HS-27A (cell line): ENCODE measurements at regions not wholly inside any gene's neighbourhood (a gene's known extent, or its start where the extent isn't known, plus 50 kb on each side); places are given as distances from the start of the nearest gene placed in this dataset.

Experiments used
- DNase-seq: peaks from one replicate; pipeline ENCODE4 v3.0.0-alpha.2; 2012; ENCODE audit warnings: low read depth, missing footprints

DNA sequence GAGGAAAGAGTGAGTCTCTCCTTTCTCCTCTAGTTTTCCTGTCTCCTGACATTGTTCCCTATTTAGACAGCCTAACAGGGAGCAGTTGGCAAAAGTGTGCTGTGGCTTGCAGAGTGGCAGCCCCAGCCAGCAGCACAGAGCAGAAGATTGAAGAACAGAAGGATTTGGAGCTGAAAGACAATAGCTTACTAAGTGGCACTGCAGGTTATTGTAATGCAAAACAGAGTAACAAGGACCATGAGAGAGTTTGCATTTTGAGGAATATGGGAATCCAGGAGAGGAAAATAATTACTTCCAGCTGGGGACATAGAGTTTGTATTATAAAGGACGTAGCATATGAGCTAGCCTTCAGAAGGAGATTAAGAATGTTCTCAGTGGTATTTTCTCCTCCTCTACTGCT lies 342.4 kb downstream of the AKAIN1 start:
- no peak for DNase-seq

DNA sequence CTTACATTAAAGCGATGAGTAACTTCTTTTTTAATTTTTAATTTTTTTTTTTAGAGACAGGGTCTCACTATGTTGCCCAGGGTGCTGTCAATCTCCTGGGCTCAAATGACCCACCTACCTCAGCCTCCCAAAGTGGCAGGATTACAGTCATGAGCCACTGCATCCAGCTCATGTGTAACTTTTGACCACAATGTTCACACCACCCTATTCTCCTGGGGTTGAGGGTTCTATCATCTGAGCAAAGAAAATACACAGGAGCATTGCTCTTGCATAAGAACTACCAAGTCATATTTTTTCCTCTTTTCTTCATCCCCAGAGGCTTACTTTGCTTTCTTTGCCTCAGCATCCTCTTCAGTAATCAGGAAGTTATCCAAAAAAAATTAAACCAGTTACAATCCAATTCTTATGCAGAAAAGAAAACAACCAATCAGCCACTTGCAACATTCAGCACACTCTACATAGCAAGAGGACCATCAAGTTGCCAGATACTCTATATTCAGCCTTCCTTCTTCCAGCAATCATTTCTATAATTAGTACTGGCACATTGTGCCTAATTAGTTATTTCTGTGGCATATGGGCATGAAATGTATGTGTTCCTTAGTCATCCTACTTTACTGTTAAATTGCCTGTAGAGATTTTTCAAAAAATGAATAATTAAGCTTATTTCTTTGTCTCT lies 345.6 kb downstream of the AKAIN1 start:
- no peak for DNase-seq

DNA sequence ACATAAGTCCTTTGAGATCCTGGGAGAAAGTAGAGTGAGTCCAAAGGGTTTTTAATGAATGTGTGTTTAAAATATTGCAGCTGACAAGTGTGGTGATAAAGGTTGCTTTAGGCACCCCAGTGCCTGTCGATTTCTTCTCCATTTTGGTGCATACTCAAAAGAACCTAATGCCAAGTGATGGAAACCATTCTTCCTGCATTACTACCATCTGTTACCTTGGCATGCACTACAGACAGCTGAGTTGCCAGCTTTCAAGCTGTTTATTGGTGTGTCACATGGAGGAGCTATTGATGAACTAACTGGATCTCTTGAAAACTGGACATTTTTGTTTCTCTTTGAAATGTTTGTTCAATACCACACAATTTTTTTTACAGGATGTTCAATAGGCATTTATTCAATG lies 350.0 kb downstream of the AKAIN1 start:
- DNase-seq, result no peak

DNA sequence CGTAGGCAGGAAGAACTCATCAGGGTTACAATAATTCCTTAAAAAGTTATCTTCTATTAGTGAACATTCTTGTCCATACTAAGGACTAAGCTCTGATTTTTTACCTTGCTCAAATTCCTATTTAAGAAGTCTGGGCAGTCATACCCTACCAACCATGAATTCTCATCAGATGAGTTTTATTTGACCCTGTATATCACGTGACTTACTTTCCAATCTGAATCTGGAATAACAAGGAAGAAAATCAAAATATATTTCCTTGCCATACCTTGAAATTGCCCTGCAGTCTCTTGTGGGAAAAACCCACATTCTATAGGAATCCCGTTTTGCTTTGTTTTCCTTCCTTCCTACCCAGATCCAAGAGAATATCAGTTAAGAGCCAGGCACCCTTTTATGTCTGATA lies 352.7 kb downstream of the AKAIN1 start:
- DNase-seq, result no peak

DNA sequence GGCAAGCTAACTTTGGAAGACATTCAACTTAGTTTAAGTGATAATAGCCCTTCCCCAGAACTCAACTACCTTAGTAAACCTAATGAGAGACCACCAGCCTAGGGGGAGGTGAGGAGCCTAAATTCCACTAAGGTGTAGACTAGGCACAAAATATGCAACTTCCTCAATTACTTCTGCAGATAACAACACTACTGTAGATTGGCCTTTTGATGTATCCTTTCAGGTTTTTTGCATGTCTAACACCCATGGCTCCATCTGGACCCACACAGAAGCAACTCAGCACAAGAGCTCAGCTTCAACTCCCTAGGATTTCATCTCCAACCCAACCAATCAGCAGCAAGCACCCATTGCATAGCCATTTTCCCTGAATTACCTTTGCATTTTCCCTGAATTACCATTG lies 353.3 kb downstream of the AKAIN1 start:
- no peak for DNase-seq

DNA sequence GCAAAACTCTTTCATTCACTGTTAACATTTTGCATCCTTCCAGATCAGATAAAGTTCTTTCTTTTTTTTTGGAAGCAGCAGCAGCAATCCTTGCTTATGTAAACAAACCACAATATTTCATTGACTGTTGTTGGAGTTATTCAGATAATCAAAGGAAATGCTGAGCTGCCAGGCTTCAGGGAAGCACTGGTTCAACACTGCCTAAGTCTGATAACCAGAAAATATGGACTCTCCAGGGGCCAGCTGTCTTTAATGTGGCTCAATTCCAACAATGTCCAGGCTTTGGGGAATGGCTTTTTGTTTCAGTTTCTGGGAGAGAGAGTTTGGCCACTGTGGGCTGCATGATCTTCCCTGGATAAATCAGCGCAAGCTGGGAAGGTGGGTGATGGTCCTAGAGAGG lies 354.3 kb downstream of the AKAIN1 start:
- DNase-seq, result no peak

DNA sequence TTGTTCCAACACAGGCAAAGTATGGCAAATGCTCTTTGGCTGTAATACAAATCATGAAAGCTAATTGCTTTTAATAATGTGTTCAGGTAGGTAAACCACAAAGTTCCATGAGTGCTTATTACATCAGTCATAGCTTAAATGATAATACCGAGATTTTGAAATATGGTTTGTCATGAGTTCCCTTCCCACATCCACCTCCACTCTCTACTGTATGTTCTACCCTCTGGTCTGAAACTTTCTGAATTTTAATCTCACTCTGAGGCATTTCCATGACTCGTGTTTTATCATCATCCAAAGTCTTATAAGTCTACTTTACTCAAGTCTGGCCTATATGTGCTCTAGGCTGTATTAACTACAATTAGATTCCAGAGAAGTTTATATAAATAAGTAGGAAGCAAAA lies 354.8 kb downstream of the AKAIN1 start:
- DNase-seq, result no peak

DNA sequence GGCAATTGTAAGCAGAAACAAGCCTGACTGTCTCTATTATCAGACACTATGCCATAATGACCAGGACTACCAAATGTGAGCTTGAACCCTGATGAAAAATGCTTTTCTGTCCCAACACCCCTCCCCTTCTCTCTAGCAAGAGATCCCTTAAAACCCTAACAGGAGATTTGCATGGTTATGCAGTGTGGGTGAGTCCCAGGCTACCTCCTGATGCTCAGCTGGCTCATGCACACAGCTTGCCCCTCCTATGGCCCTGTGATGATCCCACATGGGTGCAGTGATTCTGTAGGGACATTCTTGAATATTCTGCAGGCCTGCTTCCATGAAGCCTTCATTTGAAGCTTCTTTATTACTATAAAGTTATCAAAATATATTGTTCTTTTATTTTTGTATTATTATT lies 357.4 kb downstream of the AKAIN1 start:
- DNase-seq, result no peak

DNA sequence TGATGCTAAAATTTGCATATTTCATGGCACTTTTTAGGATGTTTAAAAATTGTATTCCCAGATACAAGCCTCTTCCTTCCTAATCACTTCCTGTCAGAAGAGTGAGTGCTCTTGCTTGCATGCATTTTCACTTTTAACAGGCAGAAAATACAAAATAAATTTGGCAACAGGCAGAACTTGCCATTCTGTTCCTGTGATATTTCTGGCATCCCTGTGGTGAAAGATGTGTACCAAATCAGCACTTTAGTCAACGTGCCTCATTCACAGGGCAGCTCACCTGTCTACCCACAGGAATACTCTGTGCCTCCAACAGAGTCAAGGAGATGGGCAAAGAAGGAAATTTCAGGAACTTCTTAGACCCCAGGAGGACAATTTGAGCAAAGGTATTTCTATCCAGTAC lies 360.9 kb downstream of the AKAIN1 start:
- DNase-seq, result no peak

DNA sequence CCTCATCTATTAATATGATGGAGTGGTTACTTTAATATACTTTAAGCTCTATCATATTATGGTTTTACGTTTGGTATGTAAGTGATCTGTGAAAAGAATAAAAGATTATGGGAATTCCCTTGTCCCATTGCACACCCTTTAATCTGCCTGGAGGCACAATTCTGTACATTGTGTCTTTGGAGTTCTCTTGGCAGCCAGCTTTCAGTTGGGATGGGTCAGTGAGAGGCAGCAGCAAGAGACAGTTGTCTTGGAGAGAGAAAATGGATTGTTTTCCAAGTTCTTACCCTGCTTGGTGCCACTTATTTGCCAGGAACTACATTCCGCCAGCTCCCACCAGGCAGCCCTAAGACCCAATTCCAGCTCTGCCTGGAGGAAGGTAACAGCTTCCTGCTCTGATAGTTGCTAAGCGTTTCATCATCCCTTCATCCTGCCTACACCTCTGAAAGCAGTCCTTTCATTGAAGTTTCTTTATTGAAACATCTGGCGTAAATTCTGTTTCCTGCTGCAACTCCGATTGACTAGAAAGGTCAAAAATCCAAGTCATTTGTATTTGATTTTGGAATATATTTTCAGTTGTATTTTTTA lies 365.2 kb downstream of the AKAIN1 start:
- no peak for DNase-seq

DNA sequence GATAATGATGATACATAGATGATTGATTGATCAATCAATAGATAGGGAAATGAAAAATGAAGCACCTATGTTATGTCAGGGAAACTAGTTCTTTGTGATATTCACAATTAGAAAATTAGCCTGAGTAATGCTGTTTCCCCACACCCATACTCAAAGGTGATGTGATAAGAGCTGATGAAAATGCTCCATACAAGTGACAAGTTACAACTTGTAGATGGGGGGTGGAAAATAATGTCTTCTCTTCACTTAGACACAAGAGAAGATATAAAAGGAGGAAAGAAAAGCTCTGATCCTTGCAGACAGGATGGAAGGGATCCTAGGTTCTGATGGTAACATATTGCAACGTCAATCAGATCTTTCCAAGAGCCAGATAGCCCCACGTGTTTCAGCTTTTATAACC lies 365.9 kb downstream of the AKAIN1 start:
- no peak for DNase-seq

DNA sequence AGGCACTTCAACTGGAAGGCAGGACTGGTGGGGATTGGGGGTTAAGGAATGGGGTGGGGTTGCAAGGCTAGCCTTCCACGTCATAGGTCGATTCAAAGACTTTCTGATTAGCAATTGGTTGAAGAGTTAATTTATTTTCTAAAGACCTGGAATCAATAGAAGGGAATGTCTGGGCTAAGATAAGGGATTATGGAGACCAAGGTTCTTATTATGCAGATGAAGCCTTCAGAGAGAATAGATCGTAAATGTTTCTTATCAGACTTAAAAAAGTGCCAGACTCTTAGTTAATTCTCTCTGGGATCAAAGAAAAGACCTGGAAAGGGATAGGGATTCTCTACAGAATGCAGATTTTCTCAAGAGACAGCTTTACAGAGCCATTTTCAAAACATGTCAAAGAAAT lies 368.0 kb upstream of the DLGAP1 start:
- DNase-seq, result no peak

DNA sequence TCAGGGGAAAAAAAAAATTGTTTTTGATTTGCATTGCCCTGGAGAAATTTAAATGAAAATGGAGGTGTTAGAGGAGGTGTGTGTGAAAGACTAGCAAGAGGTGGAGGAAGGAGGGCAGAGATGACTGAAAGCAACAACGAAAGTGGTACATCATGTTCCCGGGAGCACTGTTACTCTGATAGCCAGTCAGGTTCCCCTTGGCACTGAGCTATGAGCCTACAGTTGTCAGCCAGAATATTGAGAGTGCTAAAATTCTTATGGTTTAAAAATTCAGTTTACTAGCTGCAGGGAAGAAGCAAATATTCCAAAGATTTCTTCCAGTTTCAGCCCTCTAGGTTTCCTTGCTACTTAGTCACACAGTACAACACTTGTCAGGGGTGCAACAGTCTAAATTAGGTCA lies 366.7 kb upstream of the DLGAP1 start:
- no peak for DNase-seq

DNA sequence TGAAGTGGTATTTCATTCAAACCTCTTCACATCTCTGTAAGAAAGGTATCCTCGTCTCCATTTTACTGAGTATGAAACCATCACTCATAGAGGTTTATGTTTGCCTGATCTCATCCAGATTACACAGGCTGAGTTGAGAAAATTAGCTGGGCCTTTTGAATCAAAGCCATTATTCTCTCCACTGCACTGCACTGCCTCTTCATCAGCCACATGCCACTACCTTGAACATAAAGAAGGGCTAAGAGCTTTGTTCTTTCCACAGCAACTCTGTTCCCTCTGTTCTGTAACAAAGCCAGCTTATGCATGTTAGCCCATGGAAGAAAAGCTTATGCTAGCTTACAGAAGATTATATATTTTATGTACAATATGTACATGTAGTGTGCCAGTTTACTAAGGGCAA lies 362.6 kb upstream of the DLGAP1 start:
- DNase-seq, result no peak

DNA sequence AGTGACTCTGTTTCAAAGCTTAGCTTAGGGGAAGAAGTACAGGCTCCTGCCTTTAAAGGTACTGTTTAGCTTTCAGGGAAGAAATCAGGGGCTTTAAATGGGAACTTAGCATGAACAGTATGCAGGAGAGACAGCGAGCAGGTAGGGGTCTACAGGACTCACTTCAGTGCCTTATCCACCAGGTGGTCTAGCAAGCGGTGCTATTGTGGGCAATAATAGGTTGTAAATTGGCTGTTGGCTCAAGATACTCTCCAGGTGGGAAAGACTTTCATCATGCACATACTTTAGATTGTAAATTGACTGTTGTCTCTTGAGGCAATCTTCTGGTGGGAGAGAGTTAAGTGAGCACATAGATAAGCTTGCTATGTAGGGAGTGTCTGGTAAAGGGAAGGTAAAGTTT lies 358.6 kb upstream of the DLGAP1 start:
- DNase-seq, result no peak

DNA sequence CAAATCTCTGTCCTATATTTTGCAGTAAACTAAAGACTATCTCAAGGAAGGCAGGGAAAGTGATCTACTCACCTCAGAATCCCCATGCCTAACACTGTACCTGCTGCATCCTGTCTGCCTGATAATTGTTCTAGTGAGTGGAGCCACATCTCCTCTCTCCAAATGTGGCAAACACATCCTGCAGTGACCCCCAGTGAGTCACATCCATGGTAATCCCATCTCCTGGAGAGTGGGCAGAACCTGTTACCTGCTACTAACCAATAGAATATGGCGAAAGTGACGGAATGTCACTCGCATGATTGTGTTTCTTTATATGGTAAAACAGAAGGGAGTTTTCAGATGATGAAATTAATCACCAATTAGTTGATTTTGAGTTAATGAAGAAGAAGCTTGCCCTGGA lies 353.8 kb upstream of the DLGAP1 start:
- no peak for DNase-seq

DNA sequence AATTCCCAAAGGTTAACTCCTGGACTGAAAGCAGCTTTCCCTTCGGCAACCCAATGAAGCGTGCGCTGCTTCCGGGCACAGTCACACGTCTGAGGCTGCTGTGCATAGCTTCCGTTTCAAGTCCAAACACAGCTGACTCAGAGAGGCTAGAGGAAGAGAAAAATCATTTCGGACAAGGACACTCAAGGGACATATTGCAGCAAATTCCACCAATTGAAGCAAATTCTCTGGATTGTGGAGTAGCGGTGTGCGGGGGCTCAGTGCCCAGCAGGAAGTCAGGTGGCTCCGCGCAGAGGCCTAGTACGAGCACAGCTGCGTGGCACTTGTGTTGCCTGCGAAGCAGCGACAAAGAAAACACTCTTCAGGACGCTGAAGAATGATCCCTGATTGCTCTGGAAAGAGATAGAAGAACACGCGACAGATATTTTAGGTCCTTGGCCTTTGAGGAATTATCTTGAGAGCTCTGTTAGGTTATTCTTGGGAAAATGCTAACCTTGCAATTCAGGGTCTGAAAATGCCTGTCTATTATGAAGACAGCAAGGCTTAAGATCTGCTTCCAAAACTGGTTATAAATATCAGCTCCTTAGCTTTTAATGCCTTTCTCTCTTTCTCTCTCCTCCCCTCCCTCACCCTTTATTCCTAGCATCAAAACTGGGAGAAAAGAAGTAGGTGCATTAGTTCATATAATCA lies 352.6 kb upstream of the DLGAP1 start:
- no peak for DNase-seq

DNA sequence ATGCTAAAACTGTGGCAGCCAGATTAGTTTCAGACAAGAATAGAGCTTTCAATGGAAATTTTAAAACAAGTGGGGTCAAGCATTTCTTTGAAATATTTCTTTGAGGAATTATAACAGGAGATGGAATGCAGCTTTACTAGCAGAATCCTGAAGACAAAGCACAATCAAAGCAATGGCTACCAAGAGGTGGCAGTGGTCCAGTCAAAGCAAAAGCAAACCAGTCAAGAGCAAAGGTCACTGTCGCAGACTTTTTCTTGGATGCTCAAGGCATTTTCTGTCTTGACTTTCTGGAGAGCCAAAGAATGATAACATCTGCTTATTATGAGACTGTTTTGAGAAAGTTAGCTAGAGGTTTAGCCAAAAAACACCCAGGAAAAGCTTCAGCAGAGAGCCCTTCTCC lies 351.2 kb upstream of the DLGAP1 start:
- DNase-seq, result no peak

DNA sequence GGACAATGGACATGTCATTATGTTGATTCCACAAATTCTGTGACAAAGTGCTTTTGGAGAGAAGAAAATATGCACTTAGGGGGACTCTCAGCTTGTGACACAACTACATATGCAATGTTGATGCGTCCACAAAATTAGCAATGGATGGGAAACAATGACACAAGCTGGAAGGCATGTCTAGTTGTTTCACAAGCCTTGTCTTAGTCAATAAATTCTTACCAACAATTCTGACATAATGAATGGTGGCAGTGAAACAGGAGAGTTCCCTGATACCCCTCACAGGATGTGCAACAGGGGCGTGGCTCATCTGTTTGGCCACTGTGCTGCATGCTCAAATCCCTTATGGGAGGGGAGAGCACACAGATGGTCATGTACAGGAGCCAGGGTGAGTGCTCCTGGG lies 347.2 kb upstream of the DLGAP1 start:
- no peak for DNase-seq

DNA sequence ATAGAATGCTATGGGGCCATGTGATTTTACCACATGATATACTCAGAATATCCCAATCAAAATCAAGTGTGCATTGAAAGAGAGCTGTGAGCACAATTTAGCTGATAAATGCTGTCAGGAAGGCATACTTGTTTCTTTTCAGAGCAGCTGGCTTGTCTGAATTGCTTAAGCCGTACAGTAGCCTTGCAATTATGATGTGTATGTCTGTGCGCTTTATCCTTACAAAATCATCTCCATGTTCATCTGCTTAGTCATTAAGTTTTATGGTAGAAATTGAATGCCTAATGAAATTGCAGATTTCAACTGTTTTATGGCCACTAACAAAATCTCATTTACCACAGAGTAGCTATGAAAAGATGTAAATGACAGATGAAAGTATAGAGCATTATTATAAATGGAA lies 346.0 kb upstream of the DLGAP1 start:
- no peak for DNase-seq

DNA sequence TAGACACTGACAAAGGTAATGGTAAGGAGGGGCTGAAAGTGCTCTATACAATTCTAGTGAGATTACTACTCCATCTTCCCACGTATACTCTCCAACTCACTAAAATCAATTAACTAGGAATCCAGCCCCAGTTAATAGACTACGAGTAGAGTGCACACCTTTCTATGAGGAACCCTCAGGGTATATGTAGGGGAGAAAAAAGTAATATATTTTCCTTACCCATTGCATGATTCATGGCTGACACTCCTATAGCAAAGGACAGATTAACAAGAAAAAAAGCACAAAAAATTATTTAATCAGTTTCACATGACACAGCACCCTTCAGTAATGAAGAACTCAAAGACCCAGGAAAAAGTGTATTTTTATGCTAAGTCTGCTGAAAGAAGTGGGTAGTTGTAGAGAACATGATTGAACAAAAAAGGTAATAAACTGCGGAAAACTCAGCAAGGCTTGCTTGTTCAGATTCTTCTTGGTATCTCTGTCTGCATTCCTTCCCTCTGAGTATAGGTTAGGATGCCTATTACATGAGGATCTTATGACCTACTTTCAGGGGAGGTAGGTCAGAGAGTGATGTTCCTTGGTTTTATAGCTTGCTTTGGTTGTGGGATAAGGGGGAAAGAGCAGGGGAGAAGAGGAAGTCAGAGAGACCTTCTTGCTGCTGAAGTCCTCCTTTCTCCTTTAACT lies 342.0 kb upstream of the DLGAP1 start:
- no peak for DNase-seq

DNA sequence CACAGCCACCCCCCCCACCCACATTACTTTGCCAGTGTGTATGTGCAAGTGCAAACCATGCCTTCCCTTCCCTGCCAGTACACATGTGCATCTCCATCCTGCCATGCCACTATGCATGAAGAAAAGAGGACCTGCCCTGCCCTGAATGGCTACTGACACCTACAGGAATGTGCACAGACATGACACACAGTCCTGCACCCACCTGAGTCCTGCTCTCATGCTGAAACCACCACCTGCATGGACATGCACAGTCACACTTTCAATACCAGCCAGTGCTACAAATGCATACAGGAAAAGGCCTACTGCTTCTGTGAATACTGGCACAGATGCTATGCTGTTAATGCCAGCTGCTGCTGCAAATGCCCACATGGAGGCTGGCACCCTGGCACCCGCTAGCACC lies 334.4 kb upstream of the DLGAP1 start:
- no peak for DNase-seq

DNA sequence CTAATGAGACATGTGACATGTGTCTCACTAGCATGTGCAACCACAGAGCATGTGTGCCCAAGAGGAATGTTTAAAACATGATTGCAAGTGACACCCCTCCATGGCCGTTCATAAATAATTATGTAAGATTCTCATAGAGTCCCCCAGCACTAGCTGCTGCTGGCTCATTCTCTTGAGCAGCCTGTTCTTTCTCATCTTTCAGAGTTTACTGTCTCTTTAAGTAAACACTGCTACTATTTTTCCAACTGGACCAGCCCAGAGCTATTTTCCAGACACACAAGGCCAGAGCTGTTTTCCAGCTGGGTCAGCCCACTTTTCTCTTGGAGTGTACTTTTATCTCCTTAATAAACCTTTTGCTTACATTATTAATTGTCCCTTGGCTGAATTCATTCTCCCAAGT lies 326.8 kb upstream of the DLGAP1 start:
- DNase-seq, result no peak
